HCT116 (cell line): ENCODE measurements at regions not wholly inside any gene's neighbourhood (a gene's known extent, or its start where the extent isn't known, plus 50 kb on each side); places are given as distances from the start of the nearest gene placed in this dataset.

ENCODE experiments used
- ATAC-seq: fragments of 200-7000 bp; cut with Tn5 transposase; 2 replicates; pipeline ENCODE4 v1.9.1; 2020; ENCODE audit warnings: mild to moderate bottlenecking, moderate library complexity
- BruUV-seq: library from RNA; stranded (reverse); fragments of 400-500 nt; replicated peaks from 2 replicates; lab custom pipeline; 2021; lab: Mats Ljungman, UMichigan
- CTCF ChIA-PET: fragments of 300-600 bp; sonication (Branson Sonifier 250); formaldehyde crosslinking; loops from one replicate; lab custom pipeline; 2021; ENCODE audit warnings: antibody characterized with exemption; lab: Charles Lee
- POLR2A ChIA-PET: fragments of 300-600, 350-600 bp; sonication (Branson Sonifier 250); formaldehyde crosslinking; loops from one replicate; lab custom pipeline; 2021; ENCODE audit warnings: antibody characterized with exemption; lab: Charles Lee
- RAD21 ChIA-PET, 2 experiments: fragments of 300-600 bp; sonication (Branson Sonifier 250); formaldehyde crosslinking; loops; one replicate each; lab custom pipeline; 2023; ENCODE audit warnings: low total read pairs in 2 of 2; ENCODE audit not compliant: uncharacterized antibody in 2 of 2, unreplicated experiment in 2 of 2, low non-redundant PET in 1 of 2; lab: Charles Lee
- DNase-seq: peaks from one replicate; pipeline ENCODE4 v3.0.0-alpha.2; 2010; ENCODE audit warnings: low read depth, low spot score
- H2AFZ ChIP-seq: fragments of 200-600 bp; shearing (Covaris generic), sonication (generic); 2 replicates; pipeline ENCODE4 v1.6.1; 2017; ENCODE audit warnings: low read depth, mixed run types, mixed read lengths, antibody characterized with exemption, low read length; ENCODE audit not compliant: poor library complexity, severe bottlenecking
- H3K27ac ChIP-seq: 2 replicates; pipeline ENCODE4 v1.5.1; 2012; ENCODE audit warnings: low read depth, low read length
- H3K27me3 ChIP-seq: fragments of 200-600 bp; sonication (generic); 2 replicates; pipeline ENCODE4 v1.6.1; 2016; ENCODE audit warnings: mixed run types, low read length, mixed read lengths; ENCODE audit not compliant: insufficient read depth
- H3K36me3 ChIP-seq, 2 experiments: fragments of 200-500 bp in 1 of 2; fragments of 200-600 bp in 1 of 2; sonication (Bioruptor generic) in 1 of 2; sonication (generic) in 1 of 2; 2 replicates each; pipeline versions ENCODE4 v1.5.1 to v1.6.1; 2014 to 2016; ENCODE audit warnings: low read length in 2 of 2, inconsistent platforms in 1 of 2, mixed read lengths in 1 of 2, mixed run types in 1 of 2; ENCODE audit not compliant: insufficient read depth in 2 of 2, control insufficient read depth in 1 of 2
- H3K4me1 ChIP-seq, 2 experiments: fragments of 200-600 bp in 1 of 2; sonication (generic) in 1 of 2; 2 replicates each; pipeline versions ENCODE4 v1.5.1 to v1.6.1; 2012 to 2017; ENCODE audit warnings: low read length in 2 of 2, inconsistent platforms in 1 of 2, mild to moderate bottlenecking in 1 of 2, mixed read lengths in 1 of 2, mixed run types in 1 of 2, moderate library complexity in 1 of 2; ENCODE audit not compliant: insufficient read depth in 2 of 2, control insufficient read depth in 1 of 2
- H3K4me2 ChIP-seq: fragments of 200-600 bp; sonication (generic); 2 replicates; pipeline ENCODE4 v1.6.1; 2017; ENCODE audit warnings: mixed run types, low read length, mixed read lengths
- H3K4me3 ChIP-seq, 2 experiments: fragments of 200-600 bp in 1 of 2; sonication (generic) in 1 of 2; replicated peaks in 1 of 2; 2 replicates each; pipeline ENCODE4 v1.5.1; 2011 to 2016; ENCODE audit warnings: low read length in 2 of 2, control low read depth in 1 of 2, low read depth in 1 of 2, mild to moderate bottlenecking in 1 of 2, mixed read lengths in 1 of 2, mixed run types in 1 of 2
- H3K79me2 ChIP-seq: fragments of 200-600 bp; sonication (generic); 2 replicates; pipeline ENCODE4 v1.6.1; 2017; ENCODE audit warnings: mild to moderate bottlenecking, mixed run types, low read length, moderate library complexity, mixed read lengths; ENCODE audit not compliant: insufficient read depth
- H3K9ac ChIP-seq: fragments of 200-600 bp; sonication (generic); 2 replicates; pipeline ENCODE4 v1.6.1; 2016; ENCODE audit warnings: low read length, mixed read lengths
- H3K9me2 ChIP-seq: fragments of 200-600 bp; sonication (generic), shearing (Covaris generic); 2 replicates; pipeline ENCODE4 v1.6.1; 2017; ENCODE audit warnings: mixed run types, mild to moderate bottlenecking, moderate library complexity; ENCODE audit not compliant: insufficient read depth
- H3K9me3 ChIP-seq, 2 experiments: fragments of 200-500 bp in 1 of 2; fragments of 200-600 bp in 1 of 2; sonication (Bioruptor generic) in 1 of 2; sonication (generic) in 1 of 2; 2 replicates each; pipeline ENCODE4 v1.6.1; 2014 to 2017; ENCODE audit warnings: low read length in 2 of 2, mixed read lengths in 2 of 2, inconsistent platforms in 1 of 2, low read depth in 1 of 2, mild to moderate bottlenecking in 1 of 2, mixed run types in 1 of 2, moderate library complexity in 1 of 2; ENCODE audit not compliant: control insufficient read depth in 1 of 2, insufficient read depth in 1 of 2
- H4K20me1 ChIP-seq: fragments of 200-600 bp; sonication (generic), shearing (Covaris generic); 2 replicates; pipeline ENCODE4 v1.6.1; 2017; ENCODE audit warnings: mixed run types, mild to moderate bottlenecking, moderate library complexity; ENCODE audit not compliant: insufficient read depth
- CEBPB ChIP-seq: IDR thresholded peaks from 2 replicates; pipeline ENCODE4 v1.6.1; 2012; ENCODE audit warnings: low read depth
- EGR1 ChIP-seq: IDR thresholded peaks from 2 replicates; pipeline ENCODE4 v1.6.1; 2012; ENCODE audit warnings: low read depth
- FOSL1 ChIP-seq: IDR thresholded peaks from 2 replicates; pipeline ENCODE4 v1.6.1; 2012; ENCODE audit warnings: low read depth
- MAX ChIP-seq: IDR thresholded peaks from 2 replicates; pipeline ENCODE4 v1.6.1; 2012
- POLR2A ChIP-seq: IDR thresholded peaks from 2 replicates; pipeline ENCODE4 v1.7.0; 2011; ENCODE audit warnings: borderline replicate concordance; ENCODE audit not compliant: insufficient read depth, insufficient read length; ENCODE audit errors: extremely low read depth
- REST ChIP-seq: IDR thresholded peaks from 2 replicates; pipeline ENCODE4 v1.6.1; 2012; ENCODE audit warnings: low read depth
- SP1 ChIP-seq: IDR thresholded peaks from 2 replicates; pipeline ENCODE4 v1.6.1; 2012; ENCODE audit warnings: low read depth
- SRF ChIP-seq: IDR thresholded peaks from 2 replicates; pipeline ENCODE4 v1.6.1; 2012; ENCODE audit warnings: low read depth
- YY1 ChIP-seq: IDR thresholded peaks from 2 replicates; pipeline ENCODE4 v1.6.1; 2011; ENCODE audit warnings: low read length, low read depth, moderate library complexity, mild to moderate bottlenecking; ENCODE audit not compliant: insufficient replicate concordance; ENCODE audit errors: extremely low read depth
- ZFX ChIP-seq: fragments of 450-650 bp; IDR thresholded peaks from 2 replicates; pipeline ENCODE4 v1.6.1; 2017
- ZNF274 ChIP-seq: fragments of 200-500 bp; sonication (Bioruptor generic); IDR thresholded peaks from 2 replicates; pipeline ENCODE4 v1.6.1; 2014; ENCODE audit warnings: mild to moderate bottlenecking, low read depth, low read length, inconsistent platforms
- intact Hi-C: fragments of 100-400 bp; cut with micrococcal nuclease; formaldehyde crosslinking; loops from 2 replicates; pipeline ENCODE4 v1.10.0; 2022
- TF ChIP-seq, protein P1 (sequence below): IDR thresholded peaks from 2 replicates; pipeline ENCODE4 v1.6.1; 2011; ENCODE audit warnings: mild to moderate bottlenecking, low read length, moderate library complexity; ENCODE audit not compliant: insufficient replicate concordance; ENCODE audit errors: extremely low read depth

DNA sequence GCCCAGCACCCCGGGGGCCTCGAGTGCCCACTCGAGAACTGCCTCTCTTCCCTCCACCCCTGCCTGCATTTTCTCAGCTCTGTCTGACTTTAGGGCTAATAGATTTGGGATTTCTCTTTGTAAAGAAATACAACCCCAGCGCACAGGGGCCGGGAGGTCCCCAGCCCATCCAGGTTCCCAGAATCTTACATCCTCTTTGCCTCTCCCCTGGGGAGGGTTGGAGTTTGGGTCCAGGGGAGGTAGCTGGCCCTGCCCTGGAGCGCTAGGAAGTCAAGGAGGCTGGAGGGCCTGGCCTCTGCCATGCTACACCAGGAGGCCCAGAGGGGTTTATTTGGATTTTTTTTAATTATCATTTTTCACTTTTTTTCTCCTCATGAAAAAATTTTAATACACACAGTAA, 65.7 kb upstream of the LMO1 start:
- H3K27me3 ChIP-seq, result no peaks in the 10 kb centered on the region
- no peaks in the 10 kb centered on the region for H3K36me3 ChIP-seq
- H3K9ac ChIP-seq, result no peak overlapping the region; the same call in 1 of the 2 replicates
- TF ChIP-seq SRF, result no peak
- no peak for TF ChIP-seq FOSL1
- TF ChIP-seq MAX, result no peak
- no peak for TF ChIP-seq CEBPB
- TF ChIP-seq ZNF274, result no peak
- TF ChIP-seq POLR2A, result no peak
- no peak for TF ChIP-seq SP1
- no peak for TF ChIP-seq YY1
- TF ChIP-seq REST, result no peak
- TF ChIP-seq, protein P1, sequence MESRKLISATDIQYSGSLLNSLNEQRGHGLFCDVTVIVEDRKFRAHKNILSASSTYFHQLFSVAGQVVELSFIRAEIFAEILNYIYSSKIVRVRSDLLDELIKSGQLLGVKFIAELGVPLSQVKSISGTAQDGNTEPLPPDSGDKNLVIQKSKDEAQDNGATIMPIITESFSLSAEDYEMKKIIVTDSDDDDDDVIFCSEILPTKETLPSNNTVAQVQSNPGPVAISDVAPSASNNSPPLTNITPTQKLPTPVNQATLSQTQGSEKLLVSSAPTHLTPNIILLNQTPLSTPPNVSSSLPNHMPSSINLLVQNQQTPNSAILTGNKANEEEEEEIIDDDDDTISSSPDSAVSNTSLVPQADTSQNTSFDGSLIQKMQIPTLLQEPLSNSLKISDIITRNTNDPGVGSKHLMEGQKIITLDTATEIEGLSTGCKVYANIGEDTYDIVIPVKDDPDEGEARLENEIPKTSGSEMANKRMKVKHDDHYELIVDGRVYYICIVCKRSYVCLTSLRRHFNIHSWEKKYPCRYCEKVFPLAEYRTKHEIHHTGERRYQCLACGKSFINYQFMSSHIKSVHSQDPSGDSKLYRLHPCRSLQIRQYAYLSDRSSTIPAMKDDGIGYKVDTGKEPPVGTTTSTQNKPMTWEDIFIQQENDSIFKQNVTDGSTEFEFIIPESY, result no peak
- TF ChIP-seq EGR1, result no peak
- TF ChIP-seq ZFX, result no peak
- H3K4me1 ChIP-seq, result peaks cover 6 to 20% of the 10 kb centered on the region in 2 experiments
- ATAC-seq (no peak), DNase-seq (no peak)
- intact Hi-C loops, result loop anchor here (2.0 kb wide), 1 partner anchor 237 kb away; no protein-coding TSS in a partner anchor
- H3K4me3 ChIP-seq, result peak overlapping the region; percentile 42 to 56
- CTCF ChIA-PET, result interaction anchor here (1.4 to 1.7 kb wide), 3 partner anchors 10 to 239 kb away, joined by 4 to 6 read pairs (median 5); no protein-coding TSS in a partner anchor
- H2AFZ ChIP-seq, result no peak overlapping the region
- H3K9me3 ChIP-seq, result no peaks in the 10 kb centered on the region
- H3K27ac ChIP-seq, result peak overlapping the region; percentile 39; the same call in 1 of the 2 replicates
- RAD21 ChIA-PET, result no interaction called here
- no peaks in the 10 kb centered on the region for H3K79me2 ChIP-seq
- peak overlapping the region; percentile 76 for H3K4me2 ChIP-seq
- H3K9me2 ChIP-seq, result no peaks in the 10 kb centered on the region
- no TSS peak for BruUV-seq
- no peaks in the 10 kb centered on the region for H4K20me1 ChIP-seq
- POLR2A ChIA-PET, result no interaction called here
